GM10266 (cell line): ENCODE measurements at regions not wholly inside any gene's neighbourhood (a gene's known extent, or its start where the extent isn't known, plus 50 kb on each side); places are given as distances from the start of the nearest gene placed in this dataset.

Experiments
- DNase-seq: peaks from one replicate; pipeline ENCODE4 v3.0.0; 2012; ENCODE audit errors: extremely low spot score
- TF ChIP-seq, protein P1 (sequence below): IDR thresholded peaks from 2 replicates; pipeline ENCODE4 v1.5.1; 2012; ENCODE audit warnings: mild to moderate bottlenecking, low read depth; ENCODE audit not compliant: control insufficient read depth, insufficient read depth; ENCODE audit errors: missing control alignments

DNA sequence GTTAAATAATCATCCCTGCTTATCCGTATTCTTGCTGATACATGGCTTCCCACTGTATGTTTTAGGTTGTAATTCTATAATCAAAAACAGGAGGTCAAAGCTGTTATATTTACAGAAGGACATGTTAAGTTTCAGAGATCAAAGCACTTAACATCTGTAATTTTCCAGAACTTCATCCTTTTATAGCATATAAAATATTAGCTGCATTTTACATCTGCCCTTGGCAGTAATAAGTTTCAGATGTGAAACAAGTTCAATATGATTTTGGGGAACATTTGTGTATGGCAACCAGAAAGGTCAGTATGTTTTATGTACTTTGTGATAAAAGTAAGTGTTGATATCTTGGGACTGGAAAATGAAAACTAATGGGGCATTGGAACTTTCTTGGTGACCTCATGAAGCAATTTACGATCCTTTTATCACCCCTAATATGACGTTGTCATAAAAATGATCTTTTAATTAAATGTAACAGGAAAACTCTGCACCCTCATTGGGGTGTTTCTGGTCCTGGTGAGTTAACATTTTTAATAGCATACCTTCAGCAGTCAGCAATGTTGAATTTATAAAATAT is 449.6 kb downstream of the GPATCH2 start:
- DNase-seq: no peak
- TF ChIP-seq, protein P1, sequence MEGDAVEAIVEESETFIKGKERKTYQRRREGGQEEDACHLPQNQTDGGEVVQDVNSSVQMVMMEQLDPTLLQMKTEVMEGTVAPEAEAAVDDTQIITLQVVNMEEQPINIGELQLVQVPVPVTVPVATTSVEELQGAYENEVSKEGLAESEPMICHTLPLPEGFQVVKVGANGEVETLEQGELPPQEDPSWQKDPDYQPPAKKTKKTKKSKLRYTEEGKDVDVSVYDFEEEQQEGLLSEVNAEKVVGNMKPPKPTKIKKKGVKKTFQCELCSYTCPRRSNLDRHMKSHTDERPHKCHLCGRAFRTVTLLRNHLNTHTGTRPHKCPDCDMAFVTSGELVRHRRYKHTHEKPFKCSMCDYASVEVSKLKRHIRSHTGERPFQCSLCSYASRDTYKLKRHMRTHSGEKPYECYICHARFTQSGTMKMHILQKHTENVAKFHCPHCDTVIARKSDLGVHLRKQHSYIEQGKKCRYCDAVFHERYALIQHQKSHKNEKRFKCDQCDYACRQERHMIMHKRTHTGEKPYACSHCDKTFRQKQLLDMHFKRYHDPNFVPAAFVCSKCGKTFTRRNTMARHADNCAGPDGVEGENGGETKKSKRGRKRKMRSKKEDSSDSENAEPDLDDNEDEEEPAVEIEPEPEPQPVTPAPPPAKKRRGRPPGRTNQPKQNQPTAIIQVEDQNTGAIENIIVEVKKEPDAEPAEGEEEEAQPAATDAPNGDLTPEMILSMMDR: no peak

DNA sequence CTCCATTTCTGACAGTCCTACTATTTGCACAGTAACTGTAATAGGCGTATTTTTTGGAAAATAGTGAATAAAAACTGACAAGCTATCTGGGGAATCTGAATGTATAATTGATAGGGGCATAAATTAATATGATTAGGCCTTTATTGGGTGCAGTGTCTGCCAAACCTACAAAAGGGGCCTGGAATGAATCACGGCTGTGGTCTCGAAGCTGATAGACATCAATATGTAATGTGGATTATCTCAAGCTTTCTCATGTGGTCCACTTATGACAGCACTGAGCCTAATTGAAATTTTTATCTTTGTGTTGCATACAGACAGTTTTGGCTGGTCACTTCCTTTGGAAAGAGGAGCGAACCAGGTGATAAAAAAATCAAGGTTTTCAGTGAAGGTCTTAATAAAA is 450.4 kb downstream of the GPATCH2 start:
- TF ChIP-seq, protein P1: no peak
- DNase-seq: no peak

DNA sequence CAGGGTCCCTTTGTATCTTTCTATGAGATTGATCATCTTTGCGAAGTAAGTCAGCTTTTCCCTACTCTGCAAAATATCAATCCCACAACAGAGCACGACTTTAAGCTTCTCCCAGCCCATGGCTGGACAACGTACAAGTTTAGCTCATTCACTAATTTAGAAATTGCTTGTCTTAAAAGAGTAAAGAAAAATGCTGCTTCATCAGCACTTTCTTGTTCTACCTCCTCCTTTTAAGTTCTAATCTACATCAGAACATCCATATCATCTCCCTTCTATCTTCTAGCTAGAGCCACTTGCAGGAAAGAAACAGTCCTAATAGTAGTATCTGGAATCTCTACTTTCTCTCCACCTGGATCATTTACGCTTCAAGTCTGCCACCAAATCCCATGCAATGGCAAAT is 441.2 kb upstream of the ESRRG start:
- no peak for DNase-seq
- TF ChIP-seq, protein P1: no peak

DNA sequence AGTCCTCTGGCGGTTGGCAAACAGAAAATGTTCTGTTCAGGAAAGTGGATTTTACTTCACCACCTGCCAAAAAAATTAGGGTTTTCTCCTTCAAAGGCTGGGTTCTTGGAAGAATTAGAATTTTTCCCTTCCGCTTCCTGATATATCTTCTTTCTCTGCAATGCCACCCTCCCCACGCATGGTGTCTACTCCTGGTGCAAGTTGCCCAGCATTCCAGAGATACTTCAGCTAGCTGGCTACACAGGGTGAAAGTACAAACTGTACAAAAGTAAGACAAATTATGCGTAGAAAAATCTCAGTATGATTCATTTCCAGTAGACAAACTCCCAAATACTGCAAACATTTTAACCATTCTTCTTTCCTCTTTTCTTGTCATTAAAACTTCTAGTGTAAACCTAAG is 430.1 kb upstream of the ESRRG start:
- TF ChIP-seq, protein P1: no peak
- no peak for DNase-seq

DNA sequence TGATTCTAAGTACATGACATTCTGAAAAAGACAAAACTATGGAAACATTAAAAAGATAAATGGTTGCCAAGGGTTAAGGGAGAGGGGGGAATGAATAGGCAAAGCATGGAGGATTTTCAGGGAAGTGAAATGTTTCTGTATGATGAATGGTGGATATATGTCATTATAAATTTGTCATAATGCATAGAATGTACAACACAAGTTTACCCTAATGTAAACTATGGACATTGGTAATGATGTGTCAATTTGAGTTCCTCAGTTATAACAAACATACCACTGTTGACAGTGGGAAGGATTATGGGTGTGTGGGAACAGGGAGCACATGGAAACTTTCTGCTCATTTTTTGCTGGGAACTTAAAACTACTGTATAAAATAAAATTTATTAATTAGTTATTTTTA is 427.1 kb upstream of the ESRRG start:
- TF ChIP-seq, protein P1: no peak
- DNase-seq: no peak

DNA sequence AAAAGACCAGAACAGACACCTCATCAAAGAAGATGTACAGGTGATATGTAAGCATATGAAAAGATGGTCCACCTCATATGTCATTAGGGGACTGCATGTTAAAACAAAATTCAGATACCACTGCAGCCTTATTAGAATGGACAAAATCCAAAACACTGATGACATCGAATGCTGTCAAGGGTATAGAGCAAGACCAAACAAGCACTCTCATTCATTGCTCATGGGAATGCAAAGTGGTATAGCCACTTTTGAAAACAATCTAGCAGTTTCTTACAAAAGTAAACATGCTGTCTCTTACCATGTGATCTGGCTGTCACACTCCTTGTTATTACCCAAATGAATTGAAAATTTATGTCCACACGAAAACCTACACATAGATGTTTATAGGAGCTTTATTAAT is 426.6 kb upstream of the ESRRG start:
- DNase-seq: no peak
- TF ChIP-seq, protein P1: no peak

DNA sequence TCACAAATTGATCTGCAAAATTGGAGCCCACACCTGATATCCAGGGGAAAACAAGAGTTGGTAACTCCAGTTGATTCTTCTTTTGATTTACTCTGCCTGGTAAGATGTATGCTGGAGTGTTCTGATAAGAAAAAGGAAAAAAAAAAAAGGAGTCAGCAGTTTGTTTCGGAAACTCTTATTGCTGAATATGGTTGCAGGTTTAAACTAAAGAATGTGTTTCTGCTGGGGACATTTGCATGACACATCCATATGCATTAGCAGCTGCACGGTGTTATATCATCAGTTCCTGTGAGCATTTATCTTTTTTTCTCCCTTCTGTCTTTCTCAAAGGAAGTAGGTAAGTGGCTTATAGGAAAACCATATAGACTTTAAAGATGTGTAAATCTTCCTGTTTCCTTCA is 418.5 kb upstream of the ESRRG start:
- TF ChIP-seq, protein P1: no peak
- no peak for DNase-seq
